GM12892 (cell line): ENCODE measurements at regions not wholly inside any gene's neighbourhood (a gene's known extent, or its start where the extent isn't known, plus 50 kb on each side); places are given as distances from the start of the nearest gene placed in this dataset.

Source experiments
- POLR2A ChIP-seq: IDR thresholded peaks from 2 replicates; pipeline ENCODE4 v1.6.1; 2011; ENCODE audit warnings: low read depth, low read length, control low read depth
- POLR2AphosphoS5 ChIP-seq: IDR thresholded peaks from 2 replicates; pipeline ENCODE4 v1.6.1; 2011; ENCODE audit warnings: low read depth, low read length, control low read depth
- TAF1 ChIP-seq: IDR thresholded peaks from 2 replicates; pipeline ENCODE4 v1.6.1; 2011; ENCODE audit warnings: low read depth, mild to moderate bottlenecking, control low read depth, low read length, borderline replicate concordance

DNA sequence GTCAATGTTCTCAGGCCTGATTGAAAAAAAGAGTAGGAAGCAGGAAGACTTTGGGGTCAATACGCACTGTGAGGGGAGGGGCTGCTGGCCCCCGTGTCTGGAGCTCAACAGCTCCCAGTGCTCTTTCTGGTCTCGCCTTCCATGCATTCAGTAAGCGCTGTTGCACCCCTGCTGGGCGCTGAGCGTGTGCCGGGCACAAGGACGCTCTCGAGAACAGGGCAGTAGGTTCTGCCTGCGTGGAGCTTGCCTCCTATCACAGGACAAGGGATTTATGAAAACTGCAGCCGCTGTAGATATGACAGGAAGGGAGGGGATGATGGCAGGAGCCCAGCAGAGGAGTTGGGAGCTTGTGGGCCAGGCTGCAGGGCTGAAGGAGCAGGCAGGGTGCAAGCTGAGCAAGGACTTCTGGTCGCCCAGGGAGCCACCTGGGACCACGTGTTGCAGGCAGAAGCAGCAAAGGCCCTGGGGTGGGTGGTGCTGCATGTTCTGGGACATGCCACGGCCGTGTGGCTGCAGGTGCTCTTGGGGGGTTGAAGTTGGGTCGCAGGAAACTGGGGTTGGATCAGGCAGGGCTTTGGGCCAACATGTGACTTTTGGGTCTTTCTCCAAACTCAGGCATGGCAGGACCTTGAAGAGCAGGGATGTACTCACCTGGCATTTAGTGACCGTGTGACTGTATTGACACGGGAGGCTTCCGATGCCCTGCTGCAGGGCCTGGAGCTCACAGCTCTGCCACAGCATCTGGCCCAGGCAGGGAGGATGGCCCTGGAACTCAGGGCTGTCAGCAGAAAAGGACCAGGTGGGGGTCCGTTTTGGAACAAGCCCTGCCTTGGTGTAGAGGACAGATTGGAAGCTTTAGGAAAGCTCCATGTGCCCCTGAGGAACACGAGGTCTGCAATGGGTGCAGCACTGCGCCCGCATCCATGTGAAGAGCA lies 97.9 kb downstream of the CPZ start:
- TF ChIP-seq TAF1 (no peak), POLR2AphosphoS5 (no peak), POLR2A (no peak)
